Body of pancreas (tissue), 4 donors: ENCODE measurements at regions not wholly inside any gene's neighbourhood (a gene's known extent, or its start where the extent isn't known, plus 50 kb on each side); places are given as distances from the start of the nearest gene placed in this dataset.

Source experiments
- POLR2A ChIP-seq, 3 donors: fragments of 450-650 bp; IDR thresholded peaks; one replicate each; pipeline ENCODE4 v1.6.1; 2016; ENCODE audit warnings: antibody characterized with exemption in 3 of 3, mild to moderate bottlenecking in 2 of 3
- TF ChIP-seq, protein P1 (sequence below), 7 experiments: fragments of 450-650 bp in 4 of 7; fragments of 200-600 bp in 3 of 7; sonication (generic) in 3 of 7; IDR thresholded peaks; one replicate each; pipeline ENCODE4 v1.5.1; 2016 to 2019; ENCODE audit warnings: antibody characterized with exemption in 7 of 7

DNA sequence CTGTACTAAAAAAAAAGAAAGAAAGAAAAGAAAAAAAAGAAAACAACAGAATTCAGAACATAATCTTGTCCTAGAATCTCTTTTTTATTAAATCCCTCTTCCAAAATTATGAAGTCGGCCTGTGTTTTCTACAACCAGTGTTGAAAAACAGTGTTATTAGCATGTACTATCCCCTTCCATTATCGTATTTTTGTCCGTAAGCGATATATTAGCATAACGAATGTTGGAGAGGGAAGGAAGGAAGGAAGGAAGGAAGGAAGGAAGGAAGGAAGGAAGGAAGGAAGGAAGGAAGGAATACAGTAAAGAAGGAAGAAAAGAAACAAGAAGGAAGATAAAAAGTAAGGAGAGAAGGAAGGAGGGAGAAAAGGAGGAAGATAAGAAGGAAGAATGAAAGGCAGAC, 393.0 kb upstream of the TSHZ3 start:
- TF ChIP-seq, protein P1, sequence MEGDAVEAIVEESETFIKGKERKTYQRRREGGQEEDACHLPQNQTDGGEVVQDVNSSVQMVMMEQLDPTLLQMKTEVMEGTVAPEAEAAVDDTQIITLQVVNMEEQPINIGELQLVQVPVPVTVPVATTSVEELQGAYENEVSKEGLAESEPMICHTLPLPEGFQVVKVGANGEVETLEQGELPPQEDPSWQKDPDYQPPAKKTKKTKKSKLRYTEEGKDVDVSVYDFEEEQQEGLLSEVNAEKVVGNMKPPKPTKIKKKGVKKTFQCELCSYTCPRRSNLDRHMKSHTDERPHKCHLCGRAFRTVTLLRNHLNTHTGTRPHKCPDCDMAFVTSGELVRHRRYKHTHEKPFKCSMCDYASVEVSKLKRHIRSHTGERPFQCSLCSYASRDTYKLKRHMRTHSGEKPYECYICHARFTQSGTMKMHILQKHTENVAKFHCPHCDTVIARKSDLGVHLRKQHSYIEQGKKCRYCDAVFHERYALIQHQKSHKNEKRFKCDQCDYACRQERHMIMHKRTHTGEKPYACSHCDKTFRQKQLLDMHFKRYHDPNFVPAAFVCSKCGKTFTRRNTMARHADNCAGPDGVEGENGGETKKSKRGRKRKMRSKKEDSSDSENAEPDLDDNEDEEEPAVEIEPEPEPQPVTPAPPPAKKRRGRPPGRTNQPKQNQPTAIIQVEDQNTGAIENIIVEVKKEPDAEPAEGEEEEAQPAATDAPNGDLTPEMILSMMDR (IDR thresholded peaks at IDR 0.05) = no peak
- no peak for TF ChIP-seq POLR2A (IDR thresholded peaks at IDR 0.05)
